CD4-positive, CD25-positive, alpha-beta regulatory T cell (primary cell): ENCODE measurements at regions not wholly inside any gene's neighbourhood (a gene's known extent, or its start where the extent isn't known, plus 50 kb on each side); places are given as distances from the start of the nearest gene placed in this dataset.

ENCODE experiments used
- ATAC-seq, 2 donors: fragments of 150-1000 bp; cut with Tn5 transposase; one replicate each; pipeline ENCODE4 v1.10.0; 2021; ENCODE audit warnings: low read depth in 2 of 2, moderate number of reproducible peaks in 2 of 2, moderate library complexity in 1 of 2
- DNase-seq, 3 donors: peaks; one replicate each; pipeline versions ENCODE4 v3.0.0 to v3.0.0-alpha.2; 2012 to 2022; ENCODE audit warnings: mixed read lengths in 1 of 3
- H3K27ac ChIP-seq: one replicate; pipeline ENCODE4 v1.7.0; 2013; ENCODE audit warnings: mild to moderate bottlenecking, low read length; ENCODE audit not compliant: insufficient read depth, poor library complexity, severe bottlenecking
- H3K27me3 ChIP-seq: one replicate; pipeline ENCODE4 v1.7.0; 2013; ENCODE audit warnings: low read length; ENCODE audit not compliant: control insufficient read depth, insufficient read depth
- H3K36me3 ChIP-seq: one replicate; pipeline ENCODE4 v1.7.0; 2013; ENCODE audit warnings: mild to moderate bottlenecking, low read length, moderate library complexity; ENCODE audit not compliant: control insufficient read depth, insufficient read depth
- H3K4me1 ChIP-seq: 2 replicates; pipeline ENCODE4 v1.7.0; 2013; ENCODE audit warnings: mild to moderate bottlenecking, low read length; ENCODE audit not compliant: insufficient read depth, control insufficient read depth, poor library complexity, severe bottlenecking
- H3K4me3 ChIP-seq: one replicate; pipeline ENCODE4 v1.7.0; 2013; ENCODE audit warnings: low read depth, mild to moderate bottlenecking, low read length, moderate library complexity
- H3K9me3 ChIP-seq, 2 experiments: 1 replicate in 1 of 2; 2 replicates in 1 of 2; pipeline ENCODE4 v1.7.0; 2013; ENCODE audit warnings: low read length in 2 of 2, mild to moderate bottlenecking in 1 of 2, moderate library complexity in 1 of 2; ENCODE audit not compliant: control insufficient read depth in 2 of 2
- H3K27ac Mint-ChIP-seq, 3 donors: one replicate each; pipeline ENCODE4 v1.8.0; 2020 to 2022; ENCODE audit warnings: mild to moderate bottlenecking in 3 of 3, mixed read lengths in 3 of 3, moderate library complexity in 2 of 3
- H3K27me3 Mint-ChIP-seq: one replicate; pipeline ENCODE4 v1.8.0; 2022; ENCODE audit warnings: mild to moderate bottlenecking, mixed read lengths
- H3K36me3 Mint-ChIP-seq: one replicate; pipeline ENCODE4 v1.8.0; 2020; ENCODE audit warnings: mixed read lengths
- H3K4me1 Mint-ChIP-seq, 4 donors: one replicate each; pipeline ENCODE4 v1.8.0; 2020 to 2022; ENCODE audit warnings: mixed read lengths in 4 of 4, mild to moderate bottlenecking in 1 of 4
- H3K4me3 Mint-ChIP-seq, 4 donors: one replicate each; pipeline ENCODE4 v1.8.0; 2020 to 2022; ENCODE audit warnings: mild to moderate bottlenecking in 4 of 4, mixed read lengths in 4 of 4, moderate library complexity in 3 of 4
- H3K9me3 Mint-ChIP-seq, 7 donors: one replicate each; pipeline ENCODE4 v1.8.0; 2020 to 2022; ENCODE audit warnings: mixed read lengths in 7 of 7, mild to moderate bottlenecking in 3 of 7, moderate library complexity in 2 of 7

- H3K4me3 ChIP-seq = no peak overlapping the region
- Mint-ChIP-seq H3K27ac (no peak overlapping the region), H3K4me1 (peaks cover 0 to 12% (median 6%) of the 10 kb centered on the region in 4 donors), H3K4me3 (no peak overlapping the region), H3K27me3 (no peaks in the 10 kb centered on the region), H3K36me3 (no peaks in the 10 kb centered on the region), H3K9me3 (peaks cover 0 to 2% (median 0%) of the 10 kb centered on the region in 7 donors)
- no peaks in the 10 kb centered on the region for H3K4me1 ChIP-seq
- H3K9me3 ChIP-seq = no peaks in the 10 kb centered on the region
- DNase-seq (no peak), ATAC-seq (no peak)
- no peaks in the 10 kb centered on the region for H3K36me3 ChIP-seq
- H3K27ac ChIP-seq = no peak overlapping the region
- H3K27me3 ChIP-seq = no peaks in the 10 kb centered on the region
These were observed 484.6 kb downstream of the RPS24 start for GRCh38 chr10:78518224-78518623.

GRCh38 chr10:78520737-78521430 is 487.2 kb downstream of the RPS24 start:
- H3K9me3 Mint-ChIP-seq = no peaks in the 10 kb centered on the region
- no peak overlapping the region for H3K4me3 Mint-ChIP-seq

DNA sequence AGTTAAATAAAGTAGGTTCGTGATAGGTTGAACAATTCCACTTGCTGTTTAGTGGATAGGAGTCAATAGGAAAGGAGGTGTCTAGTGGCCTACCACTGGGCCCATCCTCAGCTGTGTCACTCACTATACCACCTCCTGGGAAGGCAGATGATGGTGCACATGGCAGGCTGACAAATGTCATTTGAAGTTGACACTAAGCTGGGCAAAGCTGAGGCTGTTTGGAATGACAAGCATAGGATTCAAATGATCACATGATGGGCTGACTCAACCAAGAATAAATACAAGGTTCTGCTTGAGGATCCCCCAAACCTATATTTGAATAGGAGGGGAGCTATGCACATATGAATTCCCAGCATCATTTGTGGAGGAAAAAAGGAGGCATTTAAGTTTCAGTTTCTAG is 489.8 kb downstream of the RPS24 start:
- DNase-seq (no peak), ATAC-seq (no peak)
- Mint-ChIP-seq H3K27ac (no peak overlapping the region), H3K36me3 (no peaks in the 10 kb centered on the region), H3K4me3 (no peak overlapping the region), H3K4me1 (peaks cover 0 to 12% (median 6%) of the 10 kb centered on the region in 4 donors), H3K27me3 (no peaks in the 10 kb centered on the region), H3K9me3 (no peaks in the 10 kb centered on the region)
- Histone ChIP-seq H3K27me3 (no peaks in the 10 kb centered on the region), H3K4me3 (no peak overlapping the region), H3K9me3 (no peaks in the 10 kb centered on the region), H3K36me3 (no peaks in the 10 kb centered on the region), H3K4me1 (no peaks in the 10 kb centered on the region), H3K27ac (no peak overlapping the region)

More at GRCh38 chr10:78520737-78521430, 487.2 kb downstream of the RPS24 start:
- no peaks in the 10 kb centered on the region for H3K9me3 ChIP-seq
- no peak overlapping the region for H3K27ac ChIP-seq
- Mint-ChIP-seq H3K4me1 (peaks cover 0 to 12% (median 6%) of the 10 kb centered on the region in 4 donors), H3K27me3 (no peaks in the 10 kb centered on the region), H3K27ac (no peak overlapping the region), H3K36me3 (no peaks in the 10 kb centered on the region)
- H3K36me3 ChIP-seq = no peaks in the 10 kb centered on the region
- peak; percentile 75 to 80 for ATAC-seq
- no peaks in the 10 kb centered on the region for H3K27me3 ChIP-seq
- peak in 1 of 3 donors; percentile 72 for DNase-seq
- H3K4me3 ChIP-seq = no peak overlapping the region
- H3K4me1 ChIP-seq = no peaks in the 10 kb centered on the region

- no peaks in the 10 kb centered on the region for H3K9me3 Mint-ChIP-seq
- no peak overlapping the region for H3K4me3 Mint-ChIP-seq
- no peaks in the 10 kb centered on the region for H3K36me3 ChIP-seq
- H3K27ac ChIP-seq = no peak overlapping the region
- DNase-seq (no peak), ATAC-seq (no peak)
- no peak overlapping the region for H3K4me3 ChIP-seq
- H3K27me3 Mint-ChIP-seq = no peaks in the 10 kb centered on the region
- H3K36me3 Mint-ChIP-seq = no peaks in the 10 kb centered on the region
- no peak overlapping the region for H3K27ac Mint-ChIP-seq
- H3K4me1 ChIP-seq = no peaks in the 10 kb centered on the region
- H3K9me3 ChIP-seq = no peaks in the 10 kb centered on the region
- peaks cover 0 to 12% (median 6%) of the 10 kb centered on the region in 4 donors for H3K4me1 Mint-ChIP-seq
- no peaks in the 10 kb centered on the region for H3K27me3 ChIP-seq
These were observed 490.7 kb downstream of the RPS24 start for GRCh38 chr10:78524342-78524741.

GRCh38 chr10:78524941-78525340 is 491.3 kb downstream of the RPS24 start:
- no peaks in the 10 kb centered on the region for H3K4me1 ChIP-seq
- Mint-ChIP-seq H3K36me3 (no peaks in the 10 kb centered on the region), H3K9me3 (no peaks in the 10 kb centered on the region), H3K27me3 (no peaks in the 10 kb centered on the region), H3K4me3 (no peak overlapping the region), H3K4me1 (peaks cover 0 to 12% (median 6%) of the 10 kb centered on the region in 4 donors), H3K27ac (no peak overlapping the region)
- H3K27ac ChIP-seq = no peak overlapping the region
- no peaks in the 10 kb centered on the region for H3K36me3 ChIP-seq
- H3K27me3 ChIP-seq = no peaks in the 10 kb centered on the region
- DNase-seq (no peak), ATAC-seq (no peak)
- H3K9me3 ChIP-seq = no peaks in the 10 kb centered on the region
- H3K4me3 ChIP-seq = no peak overlapping the region

DNA sequence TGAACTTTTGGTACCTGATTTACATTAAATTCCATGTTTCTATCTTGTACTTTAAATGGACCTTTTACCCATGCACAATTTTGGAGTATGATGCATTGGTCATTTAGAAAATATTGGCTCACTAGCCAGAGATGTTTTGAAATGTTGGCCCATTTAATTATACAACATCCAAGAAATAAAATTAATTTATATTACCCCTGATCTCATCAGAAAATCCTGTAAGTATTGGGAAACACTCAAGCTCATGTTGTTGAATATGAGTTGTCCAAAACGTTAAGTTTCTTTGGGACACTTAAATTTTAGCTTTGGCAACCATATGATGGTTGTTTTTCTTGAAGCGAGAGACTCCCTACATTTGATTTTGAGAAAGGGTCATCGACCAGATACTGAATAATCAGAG is 492.7 kb downstream of the RPS24 start:
- no peak overlapping the region for H3K4me3 ChIP-seq
- no peak for ATAC-seq
- DNase-seq = no peak
- Mint-ChIP-seq H3K27me3 (no peaks in the 10 kb centered on the region), H3K4me1 (peaks cover 0 to 6% (median 0%) of the 10 kb centered on the region in 4 donors), H3K27ac (no peak overlapping the region), H3K36me3 (no peaks in the 10 kb centered on the region), H3K9me3 (no peaks in the 10 kb centered on the region), H3K4me3 (no peak overlapping the region)
- H3K36me3 ChIP-seq = no peaks in the 10 kb centered on the region
- H3K27me3 ChIP-seq = no peaks in the 10 kb centered on the region
- H3K4me1 ChIP-seq = no peaks in the 10 kb centered on the region
- no peak overlapping the region for H3K27ac ChIP-seq
- H3K9me3 ChIP-seq = no peaks in the 10 kb centered on the region

DNA sequence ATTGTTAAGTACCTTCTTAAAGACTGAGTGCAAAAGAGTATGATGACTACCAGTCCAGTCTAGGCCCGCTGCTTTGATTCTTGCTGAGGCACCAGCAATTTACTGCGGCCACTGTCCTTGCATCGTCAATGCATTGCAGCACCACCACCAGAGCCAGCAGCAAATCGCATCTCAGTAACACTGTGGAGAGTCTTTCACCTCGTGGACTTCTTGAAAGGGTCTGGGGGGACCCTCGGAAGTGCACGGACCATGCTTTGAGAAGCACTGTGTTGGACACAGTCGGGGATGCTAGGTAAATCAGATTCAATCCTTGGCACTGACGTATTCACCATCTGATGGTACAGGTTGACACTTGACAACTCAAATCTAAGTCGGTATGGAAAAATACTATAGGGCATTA is 493.6 kb downstream of the RPS24 start:
- Mint-ChIP-seq H3K27ac (no peak overlapping the region), H3K4me3 (no peak overlapping the region)

DNA sequence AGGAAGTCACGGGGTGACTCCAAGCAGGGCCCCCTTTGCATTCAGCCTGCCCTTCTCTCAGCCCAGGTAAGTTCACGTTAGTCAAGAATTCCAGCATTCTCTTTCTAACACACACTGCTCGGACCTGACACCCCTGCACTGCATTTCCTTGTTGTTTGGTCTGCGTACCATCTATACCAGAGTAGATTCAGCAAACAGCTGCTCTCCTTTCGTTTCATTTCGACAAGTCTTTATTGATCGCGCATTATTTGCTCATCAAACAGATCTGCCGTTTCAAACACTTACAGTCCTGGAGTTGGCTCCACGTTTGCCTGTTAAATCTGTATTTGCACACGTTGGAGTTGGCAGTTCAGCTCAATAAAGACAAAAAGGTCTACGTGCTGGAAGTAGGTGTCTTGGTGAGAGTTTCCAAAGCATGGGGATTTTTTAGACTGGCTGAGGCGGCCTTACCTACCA is 495.1 kb downstream of the RPS24 start:
- Histone ChIP-seq H3K4me1 (no peaks in the 10 kb centered on the region), H3K9me3 (no peaks in the 10 kb centered on the region), H3K27ac (no peak overlapping the region), H3K36me3 (no peaks in the 10 kb centered on the region), H3K4me3 (no peak overlapping the region), H3K27me3 (no peaks in the 10 kb centered on the region)
- Mint-ChIP-seq H3K4me1 (peaks cover 0 to 10% (median 6%) of the 10 kb centered on the region in 4 donors), H3K27ac (no peak overlapping the region), H3K36me3 (no peaks in the 10 kb centered on the region), H3K4me3 (no peak overlapping the region), H3K9me3 (no peaks in the 10 kb centered on the region), H3K27me3 (no peaks in the 10 kb centered on the region)
- no peak for DNase-seq
- no peak for ATAC-seq

More for the DNA sequence above, 493.6 kb downstream of the RPS24 start:
- ATAC-seq (no peak), DNase-seq (no peak)
- Histone ChIP-seq H3K4me3 (no peak overlapping the region), H3K27ac (no peak overlapping the region), H3K27me3 (no peaks in the 10 kb centered on the region), H3K36me3 (no peaks in the 10 kb centered on the region), H3K4me1 (no peaks in the 10 kb centered on the region), H3K9me3 (no peaks in the 10 kb centered on the region)
- Mint-ChIP-seq H3K36me3 (no peaks in the 10 kb centered on the region), H3K9me3 (no peaks in the 10 kb centered on the region), H3K27me3 (no peaks in the 10 kb centered on the region), H3K4me1 (peaks cover 0 to 4% (median 3%) of the 10 kb centered on the region in 4 donors)
